Duodenal mucosa (tissue), 2 donors: ENCODE measurements at regions not wholly inside any gene's neighbourhood (a gene's known extent, or its start where the extent isn't known, plus 50 kb on each side); places are given as distances from the start of the nearest gene placed in this dataset.

Source experiments
- H3K27ac ChIP-seq: one replicate; pipeline ENCODE4 v1.7.0; 2013; ENCODE audit warnings: low read depth, low read length
- H3K27me3 ChIP-seq, 2 donors: one replicate each; pipeline ENCODE4 v1.7.0; 2013; ENCODE audit warnings: low read length in 2 of 2, control low read depth in 1 of 2; ENCODE audit not compliant: insufficient read depth in 2 of 2, control insufficient read depth in 1 of 2
- H3K36me3 ChIP-seq, 2 donors: one replicate each; pipeline ENCODE4 v1.7.0; 2013; ENCODE audit warnings: low read length in 2 of 2, control low read depth in 1 of 2; ENCODE audit not compliant: insufficient read depth in 2 of 2, control insufficient read depth in 1 of 2
- H3K4me1 ChIP-seq, 2 donors: one replicate each; pipeline ENCODE4 v1.7.0; 2013; ENCODE audit warnings: low read length in 2 of 2, control low read depth in 1 of 2; ENCODE audit not compliant: insufficient read depth in 2 of 2, control insufficient read depth in 1 of 2
- H3K4me3 ChIP-seq, 2 donors: one replicate each; pipeline ENCODE4 v1.7.0; 2013; ENCODE audit warnings: low read length in 2 of 2, low read depth in 1 of 2
- H3K9ac ChIP-seq, 2 donors: one replicate each; pipeline ENCODE4 v1.7.0; 2013; ENCODE audit warnings: low read length in 2 of 2, low read depth in 1 of 2
- H3K9me3 ChIP-seq, 2 donors: one replicate each; pipeline ENCODE4 v1.7.0; 2013; ENCODE audit warnings: low read length in 2 of 2, control low read depth in 1 of 2; ENCODE audit not compliant: control insufficient read depth in 1 of 2

GRCh38 chr20:1776681-1777475 lies 118.3 kb upstream of the SIRPA start:
- Histone ChIP-seq H3K4me3 (peak overlapping the region; percentile 47 to 88), H3K4me1 (peaks cover 7 to 9% of the 10 kb centered on the region in 2 donors), H3K9me3 (peaks cover 0 to 2% of the 10 kb centered on the region in 2 donors), H3K36me3 (no peaks in the 10 kb centered on the region), H3K9ac (peak overlapping the region; percentile 41 to 87), H3K27me3 (peaks cover 0 to 8% of the 10 kb centered on the region in 2 donors), H3K27ac (no peak overlapping the region)

- Histone ChIP-seq H3K4me1 (peaks cover 7 to 9% of the 10 kb centered on the region in 2 donors), H3K27me3 (no peaks in the 10 kb centered on the region), H3K9ac (no peak overlapping the region), H3K27ac (no peak overlapping the region), H3K4me3 (no peak overlapping the region), H3K36me3 (no peaks in the 10 kb centered on the region), H3K9me3 (peaks cover 0 to 2% of the 10 kb centered on the region in 2 donors)
Measured at GRCh38 chr20:1775117-1775516, 117.5 kb upstream of the SIRPG start.

- Histone ChIP-seq H3K4me3 (no peak overlapping the region), H3K9me3 (peaks cover 0 to 2% of the 10 kb centered on the region in 2 donors), H3K4me1 (peaks cover 7 to 9% of the 10 kb centered on the region in 2 donors), H3K9ac (no peak overlapping the region), H3K36me3 (no peaks in the 10 kb centered on the region), H3K27me3 (no peaks in the 10 kb centered on the region), H3K27ac (no peak overlapping the region)
Measured at GRCh38 chr20:1774479-1774878, 116.9 kb upstream of the SIRPG start.

GRCh38 chr20:1773816-1774215 lies 116.2 kb upstream of the SIRPG start:
- Histone ChIP-seq H3K9me3 (peaks cover 0 to 2% of the 10 kb centered on the region in 2 donors), H3K36me3 (no peaks in the 10 kb centered on the region), H3K4me3 (no peak overlapping the region), H3K9ac (no peak overlapping the region), H3K4me1 (peaks cover 7 to 9% of the 10 kb centered on the region in 2 donors), H3K27ac (no peak overlapping the region), H3K27me3 (no peaks in the 10 kb centered on the region)

GRCh38 chr20:1769491-1769890 lies 111.9 kb upstream of the SIRPG start:
- peaks cover 0 to 3% of the 10 kb centered on the region in 2 donors for H3K4me1 ChIP-seq
- H3K9ac ChIP-seq: no peak overlapping the region
- no peak overlapping the region for H3K4me3 ChIP-seq
- peaks cover 0 to 2% of the 10 kb centered on the region in 2 donors for H3K9me3 ChIP-seq
- H3K27me3 ChIP-seq: no peaks in the 10 kb centered on the region
- H3K27ac ChIP-seq: no peak overlapping the region
- H3K36me3 ChIP-seq: no peaks in the 10 kb centered on the region

GRCh38 chr20:1766731-1767130 lies 109.2 kb upstream of the SIRPG start:
- H3K27me3 ChIP-seq: no peaks in the 10 kb centered on the region
- H3K9me3 ChIP-seq: no peaks in the 10 kb centered on the region
- H3K4me1 ChIP-seq: peaks cover 3 to 5% of the 10 kb centered on the region in 2 donors
- H3K27ac ChIP-seq: no peak overlapping the region
- H3K36me3 ChIP-seq: no peaks in the 10 kb centered on the region
- no peak overlapping the region for H3K4me3 ChIP-seq
- H3K9ac ChIP-seq: no peak overlapping the region

GRCh38 chr20:1764136-1765033 lies 106.8 kb upstream of the SIRPG start:
- Histone ChIP-seq H3K27me3 (no peaks in the 10 kb centered on the region), H3K9ac (no peak overlapping the region), H3K4me3 (no peak overlapping the region), H3K27ac (no peak overlapping the region), H3K9me3 (no peaks in the 10 kb centered on the region), H3K4me1 (peaks cover 3 to 5% of the 10 kb centered on the region in 2 donors), H3K36me3 (no peaks in the 10 kb centered on the region)

GRCh38 chr20:1761598-1761997 lies 104.0 kb upstream of the SIRPG start:
- Histone ChIP-seq H3K36me3 (no peaks in the 10 kb centered on the region), H3K9ac (no peak overlapping the region), H3K27ac (no peak overlapping the region), H3K4me1 (peaks cover 24 to 28% of the 10 kb centered on the region in 2 donors), H3K9me3 (no peaks in the 10 kb centered on the region), H3K4me3 (no peak overlapping the region), H3K27me3 (no peaks in the 10 kb centered on the region)

- H3K27ac ChIP-seq: no peak overlapping the region
- H3K4me3 ChIP-seq: no peak overlapping the region
- no peaks in the 10 kb centered on the region for H3K9me3 ChIP-seq
- peaks cover 24 to 28% of the 10 kb centered on the region in 2 donors for H3K4me1 ChIP-seq
- no peak overlapping the region for H3K9ac ChIP-seq
- no peaks in the 10 kb centered on the region for H3K36me3 ChIP-seq
- no peaks in the 10 kb centered on the region for H3K27me3 ChIP-seq
Measured at GRCh38 chr20:1761116-1761515, 103.5 kb upstream of the SIRPG start.

GRCh38 chr20:1758765-1759164 lies 101.2 kb upstream of the SIRPG start:
- Histone ChIP-seq H3K9me3 (no peaks in the 10 kb centered on the region), H3K9ac (no peak overlapping the region), H3K27ac (peak overlapping the region; percentile 55), H3K4me1 (peaks cover 21 to 23% of the 10 kb centered on the region in 2 donors), H3K4me3 (no peak overlapping the region), H3K36me3 (no peaks in the 10 kb centered on the region), H3K27me3 (no peaks in the 10 kb centered on the region)
